ENCODE measurements at regions not wholly inside any gene's neighbourhood (a gene's known extent, or its start where the extent isn't known, plus 50 kb on each side); places are given as distances from the start of the nearest gene placed in this dataset.

GRCh38 chr2:238585836-238586821 lies 159.4 kb downstream of the ASB1 start:
- no peak for DNase-seq (ENCODE audit: low spot score)
- in situ Hi-C loops (cut with MboI; ENCODE audit: low pct_unique_long_range_greater_than_20kb, low sequenced_read_pairs, unreplicated experiment) = no loop called here
- no peak for TF ChIP-seq CTCF (IDR thresholded peaks at IDR 0.05; ENCODE audit: extremely low read depth, insufficient read depth, missing control alignments)

GRCh38 chr2:238586931-238587775 lies 160.4 kb downstream of the ASB1 start:
- TF ChIP-seq CTCF (IDR thresholded peaks at IDR 0.05; ENCODE audit: extremely low read depth, insufficient read depth, missing control alignments) = no peak
- in situ Hi-C loops (cut with MboI; ENCODE audit: low pct_unique_long_range_greater_than_20kb, low sequenced_read_pairs, unreplicated experiment) = no loop called here
- no peak for DNase-seq (ENCODE audit: low spot score)

- no peak for TF ChIP-seq CTCF (IDR thresholded peaks at IDR 0.05; ENCODE audit: extremely low read depth, insufficient read depth, missing control alignments)
- in situ Hi-C loops (cut with MboI; ENCODE audit: low pct_unique_long_range_greater_than_20kb, low sequenced_read_pairs, unreplicated experiment) = no loop called here
Observed at GRCh38 chr2:238587776-238588660, 161.3 kb downstream of the ASB1 start.

GRCh38 chr2:238589591-238590460 lies 163.1 kb downstream of the ASB1 start:
- no peak for DNase-seq (ENCODE audit: low spot score)
- in situ Hi-C loops (cut with MboI; ENCODE audit: low pct_unique_long_range_greater_than_20kb, low sequenced_read_pairs, unreplicated experiment) = no loop called here
- TF ChIP-seq CTCF (IDR thresholded peaks at IDR 0.05; ENCODE audit: extremely low read depth, insufficient read depth, missing control alignments) = no peak

More at GRCh38 chr2:238587776-238588660, 161.3 kb downstream of the ASB1 start:
- DNase-seq (ENCODE audit: low spot score) = no peak

- TF ChIP-seq CTCF (IDR thresholded peaks at IDR 0.05; ENCODE audit: extremely low read depth, insufficient read depth, missing control alignments) = no peak
- in situ Hi-C loops (cut with MboI; ENCODE audit: low pct_unique_long_range_greater_than_20kb, low sequenced_read_pairs, unreplicated experiment) = no loop called here
- no peak for DNase-seq (ENCODE audit: low spot score)
Observed at GRCh38 chr2:238591732-238592131, 165.0 kb downstream of the ASB1 start.
